Tibial nerve (tissue), 4 donors: ENCODE measurements at regions not wholly inside any gene's neighbourhood (a gene's known extent, or its start where the extent isn't known, plus 50 kb on each side); places are given as distances from the start of the nearest gene placed in this dataset.

Experiments
- CTCF ChIP-seq, 5 experiments: fragments of 200-600 bp in 3 of 5; fragments of 450-650 bp in 2 of 5; sonication (generic) in 3 of 5; IDR thresholded peaks; one replicate each; pipeline ENCODE4 v1.5.1; 2016 to 2019; ENCODE audit warnings: antibody characterized with exemption in 5 of 5, mild to moderate bottlenecking in 3 of 5, moderate library complexity in 2 of 5
- EP300 ChIP-seq, 2 donors: sonication (generic); formaldehyde crosslinking; IDR thresholded peaks; one replicate each; pipeline ENCODE4 v1.6.1; 2017; ENCODE audit warnings: antibody characterized with exemption in 2 of 2, mild to moderate bottlenecking in 1 of 2
- POLR2A ChIP-seq, 2 donors: fragments of 450-650 bp; IDR thresholded peaks; one replicate each; pipeline ENCODE4 v1.6.1; 2017; ENCODE audit warnings: antibody characterized with exemption in 2 of 2, mild to moderate bottlenecking in 2 of 2, moderate library complexity in 2 of 2

- no peak for TF ChIP-seq POLR2A (IDR thresholded peaks at IDR 0.05)
- TF ChIP-seq CTCF (IDR thresholded peaks at IDR 0.05) = no peak
- TF ChIP-seq EP300 (IDR thresholded peaks at IDR 0.05) = no peak
Measured at GRCh38 chr10:106310596-106310995, 853.9 kb downstream of the SORCS1 start.
